ENCODE measurements at regions not wholly inside any gene's neighbourhood (a gene's known extent, or its start where the extent isn't known, plus 50 kb on each side); places are given as distances from the start of the nearest gene placed in this dataset.

DNA sequence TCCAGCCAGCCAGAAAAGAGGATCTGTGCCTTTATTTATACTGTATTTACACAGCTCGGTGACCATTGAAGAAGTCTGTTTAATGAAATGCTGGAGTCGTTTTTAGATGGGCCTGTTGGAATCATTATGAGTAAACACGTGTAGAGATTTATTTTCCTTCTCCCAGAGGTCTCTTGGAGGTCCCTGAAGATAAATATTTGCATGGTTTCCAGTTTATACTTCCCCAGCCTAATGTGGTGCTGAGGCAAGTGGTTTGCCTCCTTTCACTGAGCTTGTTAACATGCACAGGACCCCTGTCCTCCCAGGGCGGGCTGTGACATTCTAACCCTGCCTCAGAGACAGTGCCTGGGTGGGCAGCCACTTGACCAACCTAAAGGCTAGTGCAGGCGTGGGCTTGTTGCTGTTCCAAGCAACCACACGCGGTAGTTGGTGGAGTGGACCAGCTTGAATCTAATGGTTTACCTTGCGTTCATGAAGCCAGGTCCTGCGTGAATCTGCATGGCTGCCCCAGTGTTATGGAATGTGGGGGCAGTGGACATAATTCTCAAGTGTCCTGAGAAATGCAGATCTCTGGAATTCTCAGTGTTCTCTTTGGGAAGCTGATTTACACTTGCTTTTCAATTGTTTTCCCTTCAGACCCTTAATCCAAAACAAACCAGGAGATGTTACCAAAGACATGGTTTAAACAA lies 130.2 kb upstream of the DLX2 start:
- TF ChIP-seq POLR2AphosphoS5 (IDR thresholded peaks at IDR 0.05; ENCODE audit: low read depth, low read length) (no peak), EZH2 (IDR thresholded peaks at IDR 0.05) (no peak), POLR2A (IDR thresholded peaks at IDR 0.05; ENCODE audit: borderline replicate concordance, extremely low read depth, insufficient read depth, insufficient read length) (no peak), ELF1 (IDR thresholded peaks at IDR 0.05; ENCODE audit: borderline replicate concordance, low read depth) (no peak), EZH2phosphoT487 (IDR thresholded peaks at IDR 0.05; ENCODE audit: borderline replicate concordance) (no peak), JUND (IDR thresholded peaks at IDR 0.05) (no peak), EGR1 (IDR thresholded peaks at IDR 0.05; ENCODE audit: low read depth) (no peak), SIN3A (IDR thresholded peaks at IDR 0.05; ENCODE audit: low read depth) (no peak), ZNF274 (IDR thresholded peaks at IDR 0.05; ENCODE audit: low read depth, low read length) (no peak), CEBPB (IDR thresholded peaks at IDR 0.05; ENCODE audit: low read depth) (no peak), SP1 (IDR thresholded peaks at IDR 0.05; ENCODE audit: low read depth) (no peak)
- TF ChIP-seq, protein P1, sequence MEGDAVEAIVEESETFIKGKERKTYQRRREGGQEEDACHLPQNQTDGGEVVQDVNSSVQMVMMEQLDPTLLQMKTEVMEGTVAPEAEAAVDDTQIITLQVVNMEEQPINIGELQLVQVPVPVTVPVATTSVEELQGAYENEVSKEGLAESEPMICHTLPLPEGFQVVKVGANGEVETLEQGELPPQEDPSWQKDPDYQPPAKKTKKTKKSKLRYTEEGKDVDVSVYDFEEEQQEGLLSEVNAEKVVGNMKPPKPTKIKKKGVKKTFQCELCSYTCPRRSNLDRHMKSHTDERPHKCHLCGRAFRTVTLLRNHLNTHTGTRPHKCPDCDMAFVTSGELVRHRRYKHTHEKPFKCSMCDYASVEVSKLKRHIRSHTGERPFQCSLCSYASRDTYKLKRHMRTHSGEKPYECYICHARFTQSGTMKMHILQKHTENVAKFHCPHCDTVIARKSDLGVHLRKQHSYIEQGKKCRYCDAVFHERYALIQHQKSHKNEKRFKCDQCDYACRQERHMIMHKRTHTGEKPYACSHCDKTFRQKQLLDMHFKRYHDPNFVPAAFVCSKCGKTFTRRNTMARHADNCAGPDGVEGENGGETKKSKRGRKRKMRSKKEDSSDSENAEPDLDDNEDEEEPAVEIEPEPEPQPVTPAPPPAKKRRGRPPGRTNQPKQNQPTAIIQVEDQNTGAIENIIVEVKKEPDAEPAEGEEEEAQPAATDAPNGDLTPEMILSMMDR (IDR thresholded peaks at IDR 0.05 in 2 of 3, conservative IDR thresholded peaks at IDR 0.05 in 1 of 3; ENCODE audit: borderline replicate concordance in 1 of 3, insufficient read depth in 1 of 3, low read depth in 2 of 3, low read length in 2 of 3): no peak
- TF ChIP-seq, protein P2, sequence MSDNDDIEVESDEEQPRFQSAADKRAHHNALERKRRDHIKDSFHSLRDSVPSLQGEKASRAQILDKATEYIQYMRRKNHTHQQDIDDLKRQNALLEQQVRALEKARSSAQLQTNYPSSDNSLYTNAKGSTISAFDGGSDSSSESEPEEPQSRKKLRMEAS (IDR thresholded peaks at IDR 0.05): no peak
- TF ChIP-seq, protein P3, sequence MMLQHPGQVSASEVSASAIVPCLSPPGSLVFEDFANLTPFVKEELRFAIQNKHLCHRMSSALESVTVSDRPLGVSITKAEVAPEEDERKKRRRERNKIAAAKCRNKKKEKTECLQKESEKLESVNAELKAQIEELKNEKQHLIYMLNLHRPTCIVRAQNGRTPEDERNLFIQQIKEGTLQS (IDR thresholded peaks at IDR 0.05): no peak

Data from HCT116 (cell line).